GM19438 (cell line): ENCODE measurements at regions not wholly inside any gene's neighbourhood (a gene's known extent, or its start where the extent isn't known, plus 50 kb on each side); places are given as distances from the start of the nearest gene placed in this dataset.
"Not testable (repeated sequence)": the region's sequence is repeated elsewhere in the genome, so short reads cannot be mapped to it uniquely, and the experiment has no call there.

ENCODE experiments used
- ATAC-seq: cut with Tn5 transposase; IDR thresholded peaks from one replicate; pipeline ENCODE4 v1.9.1; 2021; ENCODE audit warnings: low read depth; ENCODE audit not compliant: unreplicated experiment

GRCh38 chr5:88622890-88623289 lies 260.1 kb downstream of the MEF2C start:
- ATAC-seq, result not testable (repeated sequence)

DNA sequence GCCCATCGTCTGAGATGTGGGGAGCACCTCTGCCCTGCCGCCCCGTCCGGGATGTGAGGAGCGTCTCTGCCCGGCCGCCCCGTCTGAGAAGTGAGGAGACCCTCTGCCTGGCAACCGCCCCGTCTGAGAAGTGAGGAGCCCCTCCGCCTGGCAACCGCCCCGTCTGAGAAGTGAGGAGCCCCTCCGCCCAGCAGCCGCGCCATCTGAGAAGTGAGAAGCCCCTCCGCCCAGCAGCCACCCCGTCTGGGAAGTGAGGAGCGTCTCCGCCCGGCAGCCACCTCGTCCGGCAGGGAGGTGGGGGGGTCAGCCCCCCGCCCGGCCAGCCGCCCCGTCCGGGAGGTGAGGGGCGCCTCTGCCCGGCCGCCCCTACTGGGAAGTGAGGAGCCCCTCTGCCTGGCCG lies 267.2 kb downstream of the MEF2C start:
- not testable (repeated sequence) for ATAC-seq

DNA sequence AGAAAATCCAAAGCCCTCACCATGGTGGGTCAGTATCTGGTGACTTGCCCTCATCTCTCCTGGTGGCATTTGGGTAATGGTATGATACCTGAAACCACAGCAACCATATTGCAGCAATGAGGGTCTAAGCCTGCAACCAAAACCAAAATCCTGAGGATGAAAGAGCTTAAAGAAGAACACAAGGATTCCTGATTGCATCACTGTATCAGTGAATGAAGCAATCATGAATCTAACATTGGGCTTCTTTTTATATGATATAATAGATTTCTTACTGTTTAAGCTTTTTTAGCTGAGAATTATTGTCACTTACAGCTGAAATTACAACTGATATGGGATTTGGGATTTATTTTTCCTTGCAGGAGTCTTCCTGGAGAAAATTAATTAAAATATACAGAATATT lies 269.9 kb downstream of the MEF2C start:
- no peak for ATAC-seq

GRCh38 chr5:88610586-88610985 lies 272.4 kb downstream of the MEF2C start:
- no peak for ATAC-seq

GRCh38 chr5:88607492-88607891 lies 275.5 kb downstream of the MEF2C start:
- no peak for ATAC-seq

- no peak for ATAC-seq
Measured at GRCh38 chr5:88606626-88607025, 276.4 kb downstream of the MEF2C start.

GRCh38 chr5:88606173-88606572 lies 276.8 kb downstream of the MEF2C start:
- ATAC-seq, result no peak

DNA sequence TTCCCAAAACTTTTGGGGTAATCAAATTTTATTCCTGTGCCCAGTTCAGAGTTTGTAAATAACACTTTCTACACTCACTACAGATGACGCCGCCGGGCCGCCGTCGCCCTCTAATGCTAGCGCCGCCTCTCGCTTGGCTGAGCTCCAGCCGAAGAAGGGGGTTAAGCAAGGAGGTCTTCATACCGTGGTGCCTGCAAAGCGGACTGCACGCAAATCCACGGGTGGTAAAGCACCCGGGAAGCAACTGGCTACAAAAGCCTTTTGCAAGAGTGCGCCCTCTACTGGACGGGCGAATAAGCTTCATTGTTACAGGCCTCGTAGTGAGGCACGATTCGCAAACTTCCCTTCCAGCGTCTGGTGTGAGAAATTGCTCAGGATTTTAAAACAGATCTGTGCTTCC lies 280.4 kb downstream of the MEF2C start:
- no peak for ATAC-seq

- ATAC-seq, result no peak
Measured at GRCh38 chr5:88594441-88594840, 288.5 kb downstream of the MEF2C start.

DNA sequence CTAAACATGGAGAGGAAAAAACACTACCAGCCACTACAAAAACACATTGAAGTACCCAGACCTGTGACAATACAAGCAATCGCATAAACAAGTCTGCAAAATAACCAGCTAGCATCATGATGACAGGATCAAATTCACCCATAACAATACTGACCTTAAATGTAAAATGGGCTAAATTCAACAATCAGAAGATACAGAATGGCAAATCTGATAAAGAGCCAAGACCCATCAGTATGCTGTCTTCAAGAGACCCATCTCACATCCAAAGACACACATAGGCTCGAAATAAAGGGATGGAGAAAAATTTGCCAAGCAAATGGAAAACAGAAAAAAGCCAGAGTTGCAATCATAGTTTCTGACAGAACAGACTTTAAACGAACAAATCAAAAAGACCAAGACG lies 294.4 kb downstream of the MEF2C start:
- ATAC-seq, result no peak

DNA sequence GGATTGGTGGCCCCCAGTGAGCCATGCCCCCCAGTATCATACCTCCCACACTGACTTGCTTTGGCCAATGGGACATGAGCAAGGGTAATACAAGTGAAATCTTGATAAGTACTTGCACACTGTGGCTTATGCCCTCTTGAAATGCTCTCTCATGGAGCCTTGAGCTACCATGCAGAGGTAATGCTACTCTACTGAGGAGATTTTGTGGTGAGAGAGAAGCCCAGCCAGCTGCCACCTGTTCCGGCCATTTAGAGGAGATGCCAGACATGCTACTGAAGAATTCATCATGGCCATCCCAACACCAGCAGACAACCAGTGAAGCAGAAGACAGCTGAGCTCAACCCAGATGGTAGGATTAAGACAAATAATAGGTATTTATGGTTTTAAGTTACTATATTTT lies 299.5 kb downstream of the MEF2C start:
- no peak for ATAC-seq

GRCh38 chr5:88558366-88558765 lies 289.7 kb upstream of the TMEM161B start:
- no peak for ATAC-seq

DNA sequence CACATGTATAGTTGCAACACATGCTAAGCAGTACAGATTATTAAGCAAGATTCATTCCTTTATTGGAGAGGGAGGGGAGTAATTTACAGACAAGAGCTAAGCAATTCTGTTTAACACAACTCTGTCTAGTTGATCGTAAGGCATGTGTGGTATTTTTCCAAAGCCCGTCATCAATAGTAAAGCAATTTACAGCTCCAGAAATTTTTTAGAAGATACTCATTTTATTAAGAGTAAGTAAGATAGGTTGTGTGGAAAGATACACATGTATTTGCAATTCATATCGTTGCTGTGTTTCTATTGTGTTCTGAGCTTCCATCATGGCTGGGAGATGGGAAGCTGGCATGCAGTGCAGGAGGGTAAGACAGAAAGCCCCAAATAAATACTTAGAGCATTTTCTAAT lies 289.2 kb upstream of the TMEM161B start:
- ATAC-seq, result no peak

- no peak for ATAC-seq
Measured at GRCh38 chr5:88557131-88557530, 288.5 kb upstream of the TMEM161B start.

DNA sequence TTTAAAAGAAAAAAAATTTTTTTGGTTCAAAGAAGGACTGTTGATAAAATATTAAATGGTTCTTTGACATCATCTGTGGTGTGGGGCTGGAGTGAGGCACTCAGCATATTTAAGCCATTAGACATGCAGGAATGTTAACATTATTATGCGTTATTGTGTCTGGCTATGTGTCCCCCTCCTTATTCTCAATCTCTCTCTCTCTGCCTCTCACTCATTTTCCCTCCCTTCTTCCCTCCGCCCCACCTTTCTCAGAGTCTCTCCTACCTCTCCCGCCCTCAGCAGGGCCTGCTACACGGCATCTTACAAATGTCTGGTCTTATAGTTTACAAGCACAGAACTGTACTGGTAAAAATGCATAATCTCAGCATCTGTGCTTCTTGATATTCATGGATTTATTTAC lies 287.8 kb upstream of the TMEM161B start:
- ATAC-seq, result no peak

GRCh38 chr5:88555674-88556073 lies 287.0 kb upstream of the TMEM161B start:
- no peak for ATAC-seq

GRCh38 chr5:88553986-88554385 lies 285.3 kb upstream of the TMEM161B start:
- ATAC-seq, result no peak

- no peak for ATAC-seq
Measured at GRCh38 chr5:88553136-88553875, 284.7 kb upstream of the TMEM161B start.

- ATAC-seq, result no peak
Measured at GRCh38 chr5:88552426-88552825, 283.8 kb upstream of the TMEM161B start.

DNA sequence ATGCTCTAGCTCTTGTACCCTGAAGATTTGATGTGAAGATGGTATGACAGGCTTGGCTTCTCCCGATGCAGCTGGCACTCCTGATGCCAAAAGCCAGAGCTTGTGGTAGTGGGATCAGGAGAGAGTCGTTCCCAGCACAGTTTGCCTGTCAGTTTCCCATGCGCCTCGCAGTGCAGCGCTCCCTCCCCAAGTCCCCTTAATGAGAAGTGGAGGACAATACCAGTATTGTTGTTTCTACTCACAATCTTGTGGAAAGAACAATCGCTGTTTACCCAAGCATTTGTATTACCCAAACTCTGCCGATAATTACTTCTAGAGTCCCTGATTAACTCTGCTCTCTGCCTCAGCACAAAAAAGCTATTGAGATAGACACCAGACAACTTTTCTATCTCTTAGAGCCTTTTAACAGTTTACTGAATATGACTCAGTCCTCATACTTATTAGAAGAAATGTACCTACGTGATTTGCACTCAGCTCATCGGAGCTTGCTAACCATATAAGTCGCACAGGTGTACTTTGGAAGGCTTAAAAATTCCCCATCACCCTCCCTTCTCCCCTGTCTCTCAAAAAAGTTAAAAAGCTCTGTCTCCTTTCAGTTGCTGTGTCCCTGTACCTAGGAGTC lies 283.2 kb upstream of the TMEM161B start:
- ATAC-seq, result no peak

GRCh38 chr5:88550736-88551135 lies 282.1 kb upstream of the TMEM161B start:
- ATAC-seq, result no peak

- no peak for ATAC-seq
Measured at GRCh38 chr5:88548136-88548805, 279.6 kb upstream of the TMEM161B start.
